ENCODE measurements at regions not wholly inside any gene's neighbourhood (a gene's known extent, or its start where the extent isn't known, plus 50 kb on each side); places are given as distances from the start of the nearest gene placed in this dataset.

DNA sequence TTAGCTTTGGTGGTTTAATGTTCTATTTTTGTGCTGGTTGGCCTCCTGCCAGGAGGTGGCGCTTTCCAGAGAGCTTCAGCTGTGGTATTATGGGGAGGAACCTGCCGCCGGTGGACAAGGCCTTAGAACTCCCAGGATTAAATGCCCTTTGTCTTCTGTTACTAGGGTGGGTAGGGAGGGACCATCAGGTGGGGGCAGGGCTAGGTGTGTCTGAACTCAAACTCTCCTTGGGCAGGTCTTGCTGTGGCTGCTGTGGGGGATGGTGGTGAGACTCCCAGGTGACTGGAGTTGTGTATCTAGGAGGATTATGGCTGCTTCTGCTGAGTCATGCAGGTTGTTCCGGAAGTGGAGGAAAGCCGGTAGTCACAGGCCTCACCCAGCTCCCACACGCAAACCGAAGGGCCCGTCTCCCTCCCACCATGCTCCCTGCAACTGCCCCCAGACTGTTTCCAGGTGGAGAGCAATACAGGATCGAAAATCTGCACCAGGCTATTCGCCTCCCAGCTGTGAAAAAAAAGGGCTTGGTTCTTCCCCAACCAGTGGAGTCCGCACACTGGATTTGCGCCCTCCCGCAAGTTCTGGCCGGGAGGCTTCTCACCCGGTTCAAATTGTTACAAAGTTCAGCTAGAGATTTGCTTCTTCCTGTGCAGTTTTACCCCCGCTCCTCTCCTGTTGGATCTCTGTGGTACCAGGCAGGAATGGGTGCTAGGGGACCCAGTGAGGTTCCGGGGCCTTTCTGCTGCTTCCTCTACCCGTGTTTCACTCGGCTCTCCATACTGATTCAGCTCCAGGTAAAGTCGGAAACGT, 220.5 kb downstream of the CENPF start:
- DNase-seq (ENCODE audit: low read depth in 2 of 2): peak in 1 of 2 donors; percentile 6

DNA sequence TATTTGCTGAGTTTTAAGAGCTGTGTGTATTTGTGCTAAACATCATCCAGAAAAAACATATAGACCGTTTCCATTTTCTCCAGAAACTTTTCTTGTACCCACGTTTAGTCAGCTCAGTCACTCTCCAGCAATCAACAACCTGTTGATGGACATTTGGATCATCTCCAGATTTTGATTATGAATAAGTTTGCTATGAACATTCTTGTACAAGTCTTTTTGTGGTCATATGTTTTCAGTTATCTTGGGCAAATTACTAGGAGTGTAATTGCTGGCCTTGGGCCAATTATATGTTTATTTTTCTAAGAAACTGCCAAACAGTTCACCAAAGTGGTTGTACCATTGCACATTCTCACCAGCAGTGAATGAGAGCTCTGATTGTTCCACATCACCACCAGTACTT, 221.8 kb downstream of the CENPF start:
- no peak for DNase-seq (ENCODE audit: low read depth in 2 of 2)

DNA sequence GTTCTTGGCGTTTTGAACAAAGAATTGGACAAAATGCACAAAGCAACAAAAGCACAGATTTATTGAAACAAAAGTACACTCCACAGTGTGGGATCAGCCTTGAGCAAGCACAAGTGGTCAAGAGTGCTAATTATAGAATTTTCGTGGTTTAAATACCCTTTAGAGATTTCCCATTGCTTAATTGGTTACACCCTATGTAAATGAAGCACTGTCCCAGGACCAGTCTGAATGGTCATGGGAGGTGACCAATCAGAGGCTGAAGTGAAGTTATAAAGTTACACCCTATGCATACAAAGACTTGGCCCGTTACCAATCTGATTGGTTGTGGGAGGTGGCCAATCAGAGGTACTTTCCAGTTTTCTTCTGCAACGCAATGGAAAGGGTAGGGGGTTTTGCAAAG, 223.6 kb downstream of the CENPF start:
- no peak for DNase-seq (ENCODE audit: low read depth in 2 of 2)

DNA sequence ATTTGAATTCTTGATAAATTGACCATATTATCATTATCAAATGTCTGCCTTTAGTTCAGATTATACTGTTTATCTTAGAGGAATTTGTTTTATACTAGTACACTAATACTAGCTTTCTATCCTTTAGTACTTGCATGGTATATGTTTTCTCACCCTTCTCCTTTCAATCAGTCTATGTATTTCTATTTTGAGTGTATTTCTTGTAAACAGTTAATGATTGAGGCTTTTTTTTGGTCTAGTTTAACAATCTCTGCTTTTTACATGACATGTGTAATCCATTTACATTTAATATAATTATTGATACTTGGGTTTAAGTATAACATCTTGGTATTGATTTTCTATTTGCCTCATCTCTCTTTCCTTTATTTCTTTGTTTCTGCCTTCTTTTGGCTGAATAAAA, 224.9 kb downstream of the CENPF start:
- no peak for DNase-seq (ENCODE audit: low read depth in 2 of 2)

DNA sequence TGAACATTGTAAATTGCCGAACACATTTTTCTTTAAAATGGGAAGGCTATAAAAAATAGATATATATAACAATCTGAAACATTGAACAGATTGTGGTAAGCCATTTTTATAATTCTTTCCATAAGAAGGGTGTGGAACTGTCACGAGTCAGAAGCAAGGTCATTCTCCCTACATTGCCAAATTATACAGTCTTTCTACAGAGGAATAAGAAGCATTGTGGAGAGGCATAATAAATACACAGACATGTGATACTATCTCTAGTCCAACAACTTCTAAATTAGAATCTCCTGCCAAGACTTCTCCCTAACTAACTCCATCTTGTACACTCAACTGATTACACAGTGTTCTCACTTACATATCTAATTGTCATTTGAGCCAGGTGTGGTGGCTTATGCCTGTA, 227.9 kb downstream of the CENPF start:
- DNase-seq (ENCODE audit: low read depth in 2 of 2): no peak

DNA sequence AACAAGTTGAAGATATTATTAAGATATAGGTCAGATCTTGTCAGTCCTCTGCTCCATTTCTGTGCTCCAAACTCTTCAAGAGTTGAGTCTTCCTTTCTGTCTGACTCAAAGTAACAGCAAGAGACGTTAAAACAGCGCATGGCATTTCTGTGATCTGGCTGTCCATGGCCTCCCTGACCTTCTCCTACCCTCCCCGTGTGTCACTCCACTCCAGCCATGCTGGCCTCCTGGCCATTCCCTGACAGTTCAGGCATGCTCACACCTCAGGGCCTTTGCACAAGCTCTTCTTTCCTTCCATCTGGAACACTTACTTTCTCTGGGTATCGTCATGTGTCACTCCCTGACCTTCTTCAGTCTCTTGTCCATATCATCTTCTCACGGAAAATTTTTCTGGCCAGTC, 229.0 kb downstream of the CENPF start:
- DNase-seq (ENCODE audit: low read depth in 2 of 2): no peak

DNA sequence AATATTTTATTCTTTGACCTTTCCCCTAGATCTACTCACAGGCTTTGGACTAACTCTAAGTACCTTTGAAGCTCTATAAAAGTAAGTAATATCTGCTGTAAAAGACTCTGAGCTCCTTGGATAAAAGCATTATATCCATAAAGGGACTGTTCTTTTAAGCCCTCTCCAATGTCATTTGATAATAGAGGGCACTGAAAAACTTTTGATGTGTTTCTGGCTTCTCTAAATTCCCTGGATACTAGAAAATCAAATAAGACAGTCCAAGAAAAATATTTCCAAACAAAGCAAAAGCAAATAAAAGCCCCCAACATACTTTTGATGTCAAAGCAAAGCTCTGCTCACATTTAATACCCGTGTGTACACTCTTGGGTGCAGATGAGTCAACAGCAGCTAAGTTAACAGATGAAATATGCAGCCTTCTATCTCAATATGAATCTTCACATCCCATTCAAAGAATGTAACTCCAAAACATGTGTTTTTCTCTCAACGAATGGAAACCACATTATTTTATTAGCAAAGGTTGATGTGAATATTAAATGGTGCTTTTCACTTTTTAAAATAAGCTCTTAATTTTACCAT, 230.3 kb downstream of the CENPF start:
- no peak for DNase-seq (ENCODE audit: low read depth in 2 of 2)

DNA sequence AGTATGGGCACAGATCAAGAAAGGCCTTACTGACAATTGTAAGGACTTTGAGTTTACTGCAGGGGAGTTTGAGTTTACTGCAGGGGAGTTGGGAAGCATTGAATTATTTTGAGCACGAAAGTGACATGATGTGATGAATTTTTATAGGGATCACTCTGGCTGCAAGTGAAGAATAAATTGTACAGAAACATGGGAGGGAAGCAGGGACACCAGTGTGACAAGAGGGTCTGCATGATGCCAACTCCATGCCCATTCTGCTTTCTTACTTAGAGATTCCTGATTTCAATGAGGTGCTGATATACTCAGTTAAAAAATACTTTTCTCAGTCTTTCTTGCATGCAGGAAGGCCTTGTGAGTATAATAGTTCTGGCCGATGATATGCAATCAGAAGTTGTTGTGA, 234.4 kb downstream of the CENPF start:
- DNase-seq (ENCODE audit: low read depth in 2 of 2): no peak

DNA sequence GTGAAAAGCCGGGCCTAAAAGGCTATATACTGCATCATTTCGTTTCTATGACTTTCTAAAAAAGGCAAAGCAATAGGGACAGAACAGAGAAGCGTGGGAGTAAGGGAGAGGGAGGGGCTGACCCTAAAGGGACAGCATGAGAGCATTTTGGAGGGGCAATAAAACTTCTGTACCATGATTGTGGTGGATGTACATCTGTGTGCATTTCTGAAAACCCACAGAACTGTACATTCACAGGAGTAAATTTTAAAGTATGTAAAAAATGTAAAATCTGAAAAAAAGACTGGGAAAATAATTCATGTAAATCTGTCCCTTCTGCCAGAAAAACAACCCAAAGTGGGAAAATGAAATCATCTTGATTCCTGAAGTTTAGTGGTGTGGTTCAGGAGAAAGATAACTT, 235.4 kb downstream of the CENPF start:
- DNase-seq (ENCODE audit: low read depth in 2 of 2): no peak

DNA sequence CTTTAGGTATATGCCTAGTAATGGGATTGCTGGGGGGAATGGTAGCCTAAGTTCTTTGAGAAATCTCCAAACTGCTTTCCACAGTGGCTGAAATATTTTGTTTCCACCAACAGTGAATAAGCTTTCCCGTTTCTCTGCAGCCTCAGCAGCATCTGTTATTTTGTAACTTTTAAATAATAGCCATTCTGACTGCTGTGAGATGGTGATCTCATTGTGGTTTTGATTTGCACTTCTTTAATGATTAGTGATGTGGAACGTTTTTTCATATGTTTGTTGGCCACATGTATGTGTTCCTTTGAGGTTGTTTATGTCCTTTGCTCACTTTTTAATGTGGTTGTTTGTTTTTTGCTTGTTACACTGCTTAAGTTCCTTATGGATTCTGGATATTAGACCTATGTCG, 237.4 kb downstream of the CENPF start:
- DNase-seq (ENCODE audit: low read depth in 2 of 2): no peak

DNA sequence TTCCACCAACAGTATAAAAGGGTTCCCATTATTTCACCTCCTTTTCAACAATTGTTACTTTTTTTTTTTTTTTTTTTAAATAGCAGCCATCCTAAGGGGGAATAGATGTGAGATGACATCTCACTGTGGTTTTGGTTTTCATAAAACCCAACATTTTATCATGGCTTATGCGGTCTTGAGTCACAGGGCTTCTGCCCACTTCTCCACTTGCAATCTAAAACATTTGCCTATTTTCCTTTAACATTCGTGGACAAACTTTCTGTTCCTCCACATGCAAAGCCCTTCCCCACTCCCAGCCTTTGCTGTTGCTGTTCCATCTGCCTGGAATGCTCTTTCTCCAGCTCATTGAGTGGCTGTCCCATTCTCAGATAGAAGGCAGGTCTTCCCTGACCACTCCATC, 239.7 kb upstream of the KCNK2 start:
- no peak for DNase-seq (ENCODE audit: low read depth in 2 of 2)

DNA sequence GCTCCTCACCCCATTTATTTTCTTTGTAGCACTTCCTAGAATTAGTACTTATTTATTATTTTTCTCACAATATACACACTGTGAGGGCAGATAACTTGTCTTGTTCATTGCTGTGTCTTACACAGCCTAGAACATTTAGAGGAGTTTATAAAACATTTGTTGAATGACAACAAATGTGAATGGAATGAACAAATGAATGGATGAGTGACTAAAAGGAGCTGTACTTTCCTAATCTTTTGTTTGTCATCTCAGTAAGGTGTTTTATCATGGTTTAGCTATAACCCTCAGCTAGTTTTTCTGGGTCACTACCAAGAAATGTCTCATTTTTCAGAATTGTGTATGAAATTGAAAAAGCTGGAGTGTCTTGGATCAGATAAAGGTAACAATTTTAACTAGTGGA, 239.3 kb upstream of the KCNK2 start:
- DNase-seq (ENCODE audit: low read depth in 2 of 2): no peak

DNA sequence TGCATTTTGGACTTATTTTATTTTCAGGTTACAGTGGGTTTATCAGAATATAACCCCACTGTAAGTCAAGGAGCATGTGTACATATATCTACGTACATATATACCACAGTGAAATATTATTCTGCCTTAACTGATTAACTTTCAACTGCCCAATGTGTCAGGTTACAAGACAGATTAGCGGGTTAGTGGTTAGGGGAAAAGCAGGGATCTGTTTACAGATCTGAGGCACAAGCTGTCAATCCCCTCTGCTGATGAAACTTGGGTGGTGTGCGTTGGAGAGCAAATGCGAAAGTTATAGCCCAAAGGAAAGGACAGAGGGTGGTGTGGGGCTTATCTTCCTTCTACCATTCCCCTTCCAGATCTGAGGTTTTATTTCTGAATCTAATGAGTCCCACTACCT, 238.2 kb upstream of the KCNK2 start:
- DNase-seq (ENCODE audit: low read depth in 2 of 2): no peak

DNA sequence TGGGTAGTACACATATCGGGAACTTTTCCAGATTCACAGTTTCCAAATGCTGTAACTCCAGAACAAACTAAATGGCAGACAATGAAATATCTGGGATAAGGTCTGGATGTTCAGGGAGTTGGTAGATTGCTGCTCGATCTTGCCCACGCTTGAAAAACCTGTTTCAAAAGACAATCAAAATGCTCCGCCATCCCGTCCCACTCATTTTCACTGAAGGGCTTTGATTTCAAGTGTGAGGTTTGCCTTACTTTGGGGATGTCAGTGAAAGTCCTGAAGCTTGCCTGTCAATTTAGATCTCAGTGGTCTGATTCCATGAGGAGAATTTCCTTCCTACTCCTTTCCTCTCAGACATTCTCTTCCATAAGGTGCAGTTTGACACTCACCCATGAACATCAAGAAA, 236.3 kb upstream of the KCNK2 start:
- DNase-seq (ENCODE audit: low read depth in 2 of 2): no peak

DNA sequence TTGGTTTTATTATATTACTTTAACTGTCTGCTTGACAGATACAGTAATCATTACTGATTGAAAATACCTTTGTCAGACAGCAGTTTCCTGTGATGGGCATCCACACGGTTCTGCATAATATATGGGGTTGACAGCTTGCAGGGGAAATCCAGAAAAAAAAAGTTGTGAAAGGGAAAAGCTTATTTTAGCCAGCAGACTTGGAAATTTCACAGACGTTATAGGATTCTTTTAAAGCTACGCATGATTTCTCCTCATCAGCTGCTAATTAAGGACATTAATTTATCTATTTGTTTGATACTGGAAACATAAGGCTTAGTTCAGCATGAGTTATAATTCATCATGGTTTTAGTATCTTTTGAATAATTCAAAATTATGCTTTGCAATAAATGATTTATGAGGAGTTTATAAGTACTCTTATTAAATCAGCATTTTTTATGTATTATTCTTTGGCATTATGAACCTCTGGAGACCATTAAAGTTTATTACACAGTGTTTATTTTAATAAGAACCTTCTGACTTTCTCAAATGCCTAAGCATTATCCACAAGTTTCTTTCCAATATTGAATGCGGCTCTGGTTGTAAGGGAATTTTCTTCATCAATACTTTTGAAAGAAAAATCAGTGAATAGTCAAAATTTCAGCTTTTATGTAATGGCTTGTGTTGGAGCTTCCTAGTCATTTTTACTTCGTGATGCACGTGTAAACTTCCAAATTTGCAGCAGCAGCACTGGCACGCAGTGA, 235.3 kb upstream of the KCNK2 start:
- no peak for DNase-seq (ENCODE audit: low read depth in 2 of 2)

DNA sequence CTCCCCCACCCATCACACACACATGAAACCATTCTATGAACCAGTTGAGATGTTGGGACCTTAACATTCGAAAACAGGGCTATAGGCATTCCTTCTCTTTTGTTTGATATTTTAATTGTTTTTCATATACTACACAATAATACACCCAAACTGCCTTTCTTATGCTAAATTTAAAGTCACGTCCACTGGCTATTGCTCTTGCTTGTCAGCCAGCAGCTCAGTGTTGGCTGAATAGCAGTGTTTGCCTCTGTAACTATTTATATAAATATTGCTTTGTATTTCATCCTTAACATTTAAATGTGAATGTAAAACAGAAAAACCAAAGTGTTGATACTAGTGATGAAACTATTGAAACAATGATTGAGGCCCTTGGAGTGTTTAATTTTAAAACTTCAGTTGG, 234.4 kb upstream of the KCNK2 start:
- no peak for DNase-seq (ENCODE audit: low read depth in 2 of 2)

DNA sequence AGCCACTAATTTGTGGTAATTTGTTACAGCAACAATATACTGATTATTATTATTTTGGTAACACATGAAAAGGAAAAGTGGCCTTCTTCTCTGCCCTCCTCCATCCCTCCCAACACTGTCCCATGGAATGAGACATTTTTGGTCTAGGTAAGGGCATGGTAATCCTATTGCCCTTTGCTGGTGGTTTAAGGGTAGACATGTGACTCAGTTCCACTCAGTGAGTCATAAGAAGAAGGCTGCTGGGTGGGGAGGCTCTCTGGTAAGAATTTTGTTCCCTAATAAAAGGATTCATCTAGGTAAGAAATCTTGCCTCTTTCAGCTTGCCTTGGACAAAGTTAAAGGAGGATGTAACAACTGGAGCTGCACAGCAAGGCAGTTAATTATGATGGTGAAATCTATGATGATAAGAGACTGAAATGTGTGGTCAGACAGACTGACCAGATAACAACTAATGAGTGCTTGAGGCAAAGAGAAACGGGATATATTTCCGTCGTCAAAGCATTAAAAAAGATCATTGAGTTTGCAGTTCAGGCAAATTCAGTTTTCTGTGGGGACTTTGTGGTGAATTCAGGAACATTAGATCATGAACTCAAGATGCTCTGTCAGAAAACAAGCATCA, 232.0 kb upstream of the KCNK2 start:
- no peak for DNase-seq (ENCODE audit: low read depth in 2 of 2)

DNA sequence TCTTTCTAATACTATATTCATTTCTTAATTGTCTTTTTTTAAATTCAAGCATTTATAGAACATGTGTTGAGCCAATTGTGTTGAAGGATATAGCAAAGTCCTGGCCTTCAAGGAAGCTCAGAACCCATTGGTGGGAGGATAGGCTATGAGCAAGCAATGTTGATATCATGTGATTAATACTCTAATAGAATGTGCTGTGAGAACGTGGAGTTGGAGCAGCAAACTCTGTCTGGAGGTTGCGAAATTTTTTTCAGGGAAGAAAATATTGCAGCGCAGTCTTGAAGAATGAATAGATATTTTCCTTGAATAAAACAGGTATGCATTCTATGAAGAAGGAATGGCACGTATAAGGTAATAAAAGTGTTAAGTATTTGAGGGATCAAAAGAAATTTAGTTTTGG, 229.2 kb upstream of the KCNK2 start:
- no peak for DNase-seq (ENCODE audit: low read depth in 2 of 2)

DNA sequence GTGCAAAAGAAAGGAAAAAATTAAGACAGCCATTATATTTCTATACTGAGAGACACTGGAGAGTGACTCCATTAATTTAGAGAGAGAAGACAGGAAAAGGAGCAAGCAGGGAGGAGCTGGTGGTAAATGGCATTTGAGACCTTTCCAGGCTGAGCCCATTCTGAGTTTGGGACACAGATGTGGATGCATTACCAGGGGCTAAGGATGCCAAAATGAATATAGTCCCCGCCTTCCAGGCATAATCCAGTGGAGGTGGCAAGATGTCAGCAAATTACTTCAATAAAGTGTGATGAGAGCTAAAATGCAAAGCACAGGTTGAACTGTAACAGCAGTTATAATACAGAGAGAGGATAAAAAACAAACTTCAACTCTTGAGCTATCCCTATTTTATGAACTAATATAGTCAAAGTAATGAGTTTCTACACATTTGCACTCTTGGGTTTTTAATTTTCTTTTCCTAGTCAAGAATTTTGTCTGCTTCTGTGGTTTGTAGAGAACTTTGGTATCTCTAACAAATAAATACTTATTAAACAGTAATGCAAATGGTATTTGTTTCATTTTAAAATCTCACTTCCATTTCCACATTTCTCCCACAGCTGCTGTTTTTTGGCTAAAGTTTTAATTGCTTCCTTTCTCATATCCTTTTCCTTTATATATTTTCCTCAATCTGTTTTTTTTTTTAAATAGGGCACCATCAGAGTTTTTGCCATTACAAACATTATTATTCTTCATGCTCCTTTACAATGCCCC, 228.2 kb upstream of the KCNK2 start:
- DNase-seq (ENCODE audit: low read depth in 2 of 2): no peak

DNA sequence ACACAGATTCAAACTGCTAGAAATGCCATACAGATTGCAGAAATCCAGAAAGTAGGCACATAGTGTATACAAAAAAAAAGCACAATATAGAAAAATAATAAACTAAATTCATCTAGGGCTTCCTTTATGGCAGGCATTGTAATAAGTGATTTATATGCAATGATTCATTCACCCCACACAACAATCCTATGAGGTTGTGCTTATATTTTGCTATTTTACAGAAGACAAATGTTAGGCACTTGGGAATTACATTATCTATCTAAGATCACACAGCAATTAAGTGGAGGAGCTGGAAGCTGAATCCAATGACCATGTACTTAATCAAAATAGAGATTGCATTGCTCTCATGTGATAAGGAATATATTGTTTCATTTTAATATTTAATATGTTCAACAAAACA, 225.7 kb upstream of the KCNK2 start:
- no peak for DNase-seq (ENCODE audit: low read depth in 2 of 2)

DNA sequence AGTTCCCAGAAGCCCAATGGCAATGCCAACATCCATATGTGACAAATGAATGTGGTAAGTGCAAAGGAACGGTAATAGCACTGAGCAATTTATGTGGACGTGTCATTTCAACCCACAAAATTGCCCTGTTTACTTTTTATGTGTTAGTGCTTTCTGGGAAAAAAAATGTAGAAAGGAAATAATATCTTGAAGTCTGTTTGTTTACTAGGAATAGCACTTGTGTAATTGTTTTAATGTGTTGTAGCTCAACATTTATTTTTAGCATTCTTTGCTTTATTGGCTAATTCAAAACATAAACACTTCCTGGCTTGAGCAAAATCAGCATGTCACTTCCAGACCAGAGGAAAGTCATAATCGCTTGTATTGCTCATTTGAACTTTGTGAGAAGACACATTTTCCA, 224.8 kb upstream of the KCNK2 start:
- DNase-seq (ENCODE audit: low read depth in 2 of 2): no peak

DNA sequence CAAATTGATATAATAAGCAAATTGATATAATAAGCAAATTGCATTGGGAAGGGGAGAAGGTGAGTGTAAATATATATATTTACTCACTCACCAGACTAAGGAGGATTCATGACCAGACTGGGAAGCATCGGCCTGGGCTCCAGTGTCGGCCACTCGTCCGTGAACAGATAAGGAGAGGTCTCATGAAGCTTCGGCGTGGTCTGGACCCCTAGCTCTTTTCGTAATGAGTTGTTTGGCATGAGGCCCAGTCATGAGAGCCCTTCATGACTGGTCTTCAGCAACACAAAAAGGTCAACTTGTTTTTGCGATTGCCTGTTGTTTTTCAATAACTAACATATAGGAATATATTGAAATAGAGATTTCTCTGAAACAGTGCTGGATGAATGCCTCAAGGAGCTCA, 222.9 kb upstream of the KCNK2 start:
- no peak for DNase-seq (ENCODE audit: low read depth in 2 of 2)
